Natural killer cell (primary cell): ENCODE measurements at regions not wholly inside any gene's neighbourhood (a gene's known extent, or its start where the extent isn't known, plus 50 kb on each side); places are given as distances from the start of the nearest gene placed in this dataset.

ENCODE experiments used
- ATAC-seq, 3 donors: fragments of 150-1000 bp in 2 of 3; fragments of 200-7000 bp in 1 of 3; cut with Tn5 transposase; 1 replicate in 1 of 3; 2 replicates in 2 of 3; pipeline ENCODE4 v1.10.0; 2021; ENCODE audit warnings: mild to moderate bottlenecking in 2 of 3, moderate library complexity in 2 of 3
- DNase-seq, 2 donors: peaks; one replicate each; pipeline versions ENCODE4 v3.0.0 to v3.0.0-alpha.2; 2013 to 2021; ENCODE audit warnings: mixed read lengths in 1 of 2
- H3K27ac ChIP-seq: one replicate; pipeline ENCODE4 v1.5.1; 2013; ENCODE audit warnings: mild to moderate bottlenecking, low read length
- H3K27me3 ChIP-seq: one replicate; pipeline ENCODE4 v1.6.1; 2013; ENCODE audit warnings: low read length; ENCODE audit not compliant: control insufficient read depth, insufficient read depth
- H3K36me3 ChIP-seq: one replicate; pipeline ENCODE4 v1.6.1; 2013; ENCODE audit warnings: low read length; ENCODE audit not compliant: control insufficient read depth, insufficient read depth
- H3K4me1 ChIP-seq: one replicate; pipeline ENCODE4 v1.6.1; 2013; ENCODE audit warnings: low read length; ENCODE audit not compliant: control insufficient read depth, insufficient read depth
- H3K4me3 ChIP-seq: one replicate; pipeline ENCODE4 v1.5.1; 2013; ENCODE audit warnings: low read length
- H3K9me3 ChIP-seq: one replicate; pipeline ENCODE4 v1.6.1; 2013; ENCODE audit warnings: low read length; ENCODE audit not compliant: control insufficient read depth, insufficient read depth
- H3K27ac Mint-ChIP-seq, 2 donors: one replicate each; pipeline ENCODE4 v1.8.0; 2022; ENCODE audit warnings: mild to moderate bottlenecking in 2 of 2, mixed read lengths in 2 of 2, moderate library complexity in 1 of 2
- H3K27me3 Mint-ChIP-seq, 2 donors: one replicate each; pipeline ENCODE4 v1.8.0; 2022; ENCODE audit warnings: low read depth in 2 of 2, mixed read lengths in 2 of 2
- H3K36me3 Mint-ChIP-seq: one replicate; pipeline ENCODE4 v1.8.0; 2022; ENCODE audit warnings: mixed read lengths
- H3K4me1 Mint-ChIP-seq, 2 donors: one replicate each; pipeline ENCODE4 v1.8.0; 2022; ENCODE audit warnings: mixed read lengths in 2 of 2
- H3K4me3 Mint-ChIP-seq: one replicate; pipeline ENCODE4 v1.8.0; 2022; ENCODE audit warnings: mild to moderate bottlenecking, moderate library complexity, mixed read lengths
- H3K9me3 Mint-ChIP-seq, 2 donors: one replicate each; pipeline ENCODE4 v1.8.0; 2022; ENCODE audit warnings: mixed read lengths in 2 of 2
- CTCF ChIP-seq: fragments of 200-600 bp; IDR thresholded peaks from one replicate; pipeline ENCODE4 v1.8.0; 2022; ENCODE audit warnings: antibody characterized with exemption
- WGBS: methylation state at CpG from one replicate; pipeline ENCODE4 v1.1.7; 2013; ENCODE audit warnings: missing lambda C conversion rate; ENCODE audit not compliant: insufficient coverage; 5-methylcytosine and 5-hydroxymethylcytosine counted together
- intact Hi-C: fragments of 100-400 bp; cut with micrococcal nuclease; formaldehyde crosslinking; loops from one replicate; pipeline ENCODE4 v1.14.2; 2022

DNA sequence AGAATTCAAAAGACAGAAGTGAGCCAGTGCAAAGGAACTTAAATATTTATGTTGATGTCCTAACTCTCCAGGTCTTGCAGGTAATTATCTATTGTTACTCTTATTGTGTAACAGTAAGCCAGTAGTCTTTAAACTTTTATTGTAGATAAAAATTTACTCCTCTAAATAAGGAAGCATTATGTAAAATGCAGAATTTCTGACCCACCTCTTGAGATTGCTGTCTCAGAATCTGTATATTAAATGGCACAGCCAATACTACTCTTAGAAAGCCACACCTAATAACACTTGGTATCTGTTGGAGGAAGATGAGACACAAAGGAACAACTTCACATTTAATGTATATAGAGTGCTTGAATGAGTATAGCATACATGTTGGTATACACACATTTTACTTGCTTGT is 613.5 kb upstream of the ZNF804A start:
- Histone ChIP-seq H3K9me3 (no peaks in the 10 kb centered on the region), H3K4me3 (no peak overlapping the region), H3K36me3 (no peaks in the 10 kb centered on the region), H3K4me1 (no peaks in the 10 kb centered on the region), H3K27me3 (no peaks in the 10 kb centered on the region), H3K27ac (no peak overlapping the region)
- no peaks in the 10 kb centered on the region for H3K27me3 Mint-ChIP-seq
- intact Hi-C loops = no loop called here
- TF ChIP-seq CTCF = no peak
- H3K27ac Mint-ChIP-seq = no peak overlapping the region
- H3K4me3 Mint-ChIP-seq = no peak overlapping the region
- H3K9me3 Mint-ChIP-seq = peaks cover 5% of the 10 kb centered on the region in 2 donors
- no peaks in the 10 kb centered on the region for H3K36me3 Mint-ChIP-seq
- DNase-seq = no peak
- ATAC-seq = no peak
- H3K4me1 Mint-ChIP-seq = no peaks in the 10 kb centered on the region

DNA sequence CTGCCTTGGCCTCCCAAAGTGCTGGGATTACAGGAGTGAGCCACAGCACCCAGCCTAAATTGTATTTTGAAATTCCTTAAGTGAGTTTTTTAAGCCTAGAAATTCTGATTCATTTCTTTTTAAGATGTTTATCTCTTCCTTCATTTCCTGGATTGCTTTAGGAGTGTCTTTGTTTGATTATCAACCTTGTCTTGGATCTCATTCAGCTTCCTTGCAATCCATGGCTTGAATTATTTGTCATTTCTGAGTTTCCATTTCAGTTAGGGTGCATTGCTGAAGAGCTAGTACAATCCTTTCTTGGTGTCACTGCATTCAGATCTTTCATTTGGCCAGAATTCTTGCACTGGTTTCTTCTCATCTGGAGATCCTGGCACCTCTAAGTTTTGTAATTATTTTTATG is 606.4 kb upstream of the ZNF804A start:
- intact Hi-C loops = no loop called here
- ATAC-seq (no peak), DNase-seq (no peak)
- Histone ChIP-seq H3K4me3 (no peak overlapping the region), H3K27ac (no peak overlapping the region), H3K4me1 (no peaks in the 10 kb centered on the region), H3K27me3 (no peaks in the 10 kb centered on the region), H3K9me3 (peaks cover 15% of the 10 kb centered on the region), H3K36me3 (no peaks in the 10 kb centered on the region)
- Mint-ChIP-seq H3K27ac (no peak overlapping the region), H3K9me3 (peaks cover 15 to 21% of the 10 kb centered on the region in 2 donors), H3K4me3 (no peak overlapping the region), H3K27me3 (no peaks in the 10 kb centered on the region), H3K4me1 (no peaks in the 10 kb centered on the region), H3K36me3 (no peaks in the 10 kb centered on the region)
- no peak for TF ChIP-seq CTCF

DNA sequence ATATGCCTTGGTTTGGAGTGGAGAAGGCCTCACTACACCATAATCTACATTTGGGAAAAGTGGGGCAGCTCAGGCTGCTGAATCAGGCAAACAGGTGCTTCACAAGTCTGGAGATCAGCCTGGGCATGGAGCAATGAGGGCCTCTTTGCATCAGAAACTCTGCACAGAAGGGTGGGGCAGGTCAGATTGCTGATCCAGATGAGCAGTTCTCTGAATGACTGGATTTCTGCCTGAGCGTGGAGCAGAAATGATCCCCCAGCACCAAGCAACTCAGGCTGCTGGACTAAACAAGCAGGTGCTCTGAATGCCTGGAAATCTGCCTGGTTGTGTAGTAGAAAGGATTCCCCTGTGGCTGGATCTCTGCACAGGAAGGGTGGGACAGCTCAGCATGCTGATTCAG is 605.3 kb upstream of the ZNF804A start:
- Mint-ChIP-seq H3K27ac (no peak overlapping the region), H3K4me1 (no peaks in the 10 kb centered on the region), H3K9me3 (peaks cover 15 to 21% of the 10 kb centered on the region in 2 donors), H3K36me3 (no peaks in the 10 kb centered on the region), H3K4me3 (no peak overlapping the region), H3K27me3 (no peaks in the 10 kb centered on the region)
- no peak for TF ChIP-seq CTCF
- no peak overlapping the region for H3K4me3 ChIP-seq
- intact Hi-C loops = no loop called here
- H3K27ac ChIP-seq = no peak overlapping the region
- DNase-seq = no peak
- H3K4me1 ChIP-seq = no peaks in the 10 kb centered on the region
- H3K27me3 ChIP-seq = no peaks in the 10 kb centered on the region
- 68% methylated on average over 1 of the region's 1 CpG for WGBS
- ATAC-seq = no peak
- no peaks in the 10 kb centered on the region for H3K36me3 ChIP-seq
- peaks cover 18% of the 10 kb centered on the region for H3K9me3 ChIP-seq

DNA sequence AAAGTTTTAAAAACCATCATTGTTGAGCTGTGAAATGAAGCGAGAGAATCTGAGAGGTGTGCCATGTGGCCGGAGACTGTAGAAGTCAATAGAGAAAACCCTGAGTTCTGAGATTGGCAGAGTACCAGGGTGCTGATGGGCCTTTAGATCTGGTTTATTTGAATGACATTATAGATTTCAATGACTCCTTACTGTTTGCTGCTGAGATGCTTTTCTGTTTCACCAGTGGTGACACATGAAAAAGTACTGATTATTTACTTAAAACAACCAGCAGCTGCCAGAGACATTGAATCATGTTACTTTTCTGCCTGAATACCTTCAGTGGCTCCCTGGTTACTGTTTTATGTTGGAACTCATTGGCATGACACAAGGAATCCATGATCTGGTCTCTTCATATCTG is 602.7 kb upstream of the ZNF804A start:
- no peak overlapping the region for H3K4me3 Mint-ChIP-seq
- intact Hi-C loops = no loop called here
- WGBS = 92% methylated on average over 2 of the region's 2 CpGs
- peaks cover 12 to 18% of the 10 kb centered on the region in 2 donors for H3K9me3 Mint-ChIP-seq
- Histone ChIP-seq H3K27ac (no peak overlapping the region), H3K36me3 (no peaks in the 10 kb centered on the region), H3K4me3 (no peak overlapping the region), H3K9me3 (peaks cover 20% of the 10 kb centered on the region), H3K4me1 (no peaks in the 10 kb centered on the region), H3K27me3 (no peaks in the 10 kb centered on the region)
- H3K4me1 Mint-ChIP-seq = no peaks in the 10 kb centered on the region
- H3K27ac Mint-ChIP-seq = no peak overlapping the region
- DNase-seq (no peak), ATAC-seq (no peak)
- no peak for TF ChIP-seq CTCF
- no peaks in the 10 kb centered on the region for H3K36me3 Mint-ChIP-seq
- no peaks in the 10 kb centered on the region for H3K27me3 Mint-ChIP-seq
